SK-N-SH treated with all-trans-retinoic acid at 6 μM for 48 hours (cell line): ENCODE measurements at regions not wholly inside any gene's neighbourhood (a gene's known extent, or its start where the extent isn't known, plus 50 kb on each side); places are given as distances from the start of the nearest gene placed in this dataset.

Experiments used
- ATAC-seq: fragments of 200-7000 bp; cut with Tn5 transposase; 3 replicates; pipeline ENCODE4 v1.9.1; 2020; ENCODE audit warnings: mild to moderate bottlenecking, moderate library complexity
- ARNTL ChIP-seq: fragments of 450-650 bp; formaldehyde crosslinking; IDR thresholded peaks from 2 replicates; pipeline ENCODE4 v1.5.0; 2020; ENCODE audit warnings: low read depth, mild to moderate bottlenecking, moderate library complexity, borderline replicate concordance
- BACH2 ChIP-seq: fragments of 250-450 bp; sonication (Bioruptor Pico); IDR thresholded peaks from 2 replicates; pipeline ENCODE4 v1.9.0; 2021; ENCODE audit warnings: mild to moderate bottlenecking, borderline replicate concordance
- CSDC2 ChIP-seq: fragments of 250-450 bp; sonication (Bioruptor Pico); IDR thresholded peaks from 2 replicates; pipeline ENCODE4 v1.5.0; 2020; ENCODE audit warnings: mild to moderate bottlenecking, moderate library complexity
- ESRRG ChIP-seq: fragments of 250-450 bp; sonication (Bioruptor Pico); IDR thresholded peaks from 2 replicates; pipeline ENCODE4 v1.6.1; 2021; ENCODE audit warnings: mild to moderate bottlenecking
- GLIS3 ChIP-seq: fragments of 250-450 bp; sonication (Bioruptor Pico); IDR thresholded peaks from 2 replicates; pipeline ENCODE4 v1.5.0; 2020; ENCODE audit warnings: mild to moderate bottlenecking, moderate library complexity
- ISL1 ChIP-seq: fragments of 250-450 bp; sonication (Bioruptor Pico); IDR thresholded peaks from 2 replicates; pipeline ENCODE4 v2.1.2; 2022; ENCODE audit warnings: mild to moderate bottlenecking, moderate library complexity
- OSR1 ChIP-seq: fragments of 250-450 bp; sonication (Bioruptor Pico); IDR thresholded peaks from 2 replicates; pipeline ENCODE4 v1.8.0; 2022; ENCODE audit warnings: moderate library complexity, mild to moderate bottlenecking, inconsistent platforms
- PPARA ChIP-seq: fragments of 250-450 bp; sonication (Bioruptor Pico); IDR thresholded peaks from 2 replicates; pipeline ENCODE4 v1.5.0; 2020; ENCODE audit warnings: mild to moderate bottlenecking, borderline replicate concordance
- RARB ChIP-seq: fragments of 250-450 bp; sonication (Bioruptor Pico); IDR thresholded peaks from 2 replicates; pipeline ENCODE4 v1.8.0; 2021; ENCODE audit warnings: mild to moderate bottlenecking, moderate library complexity
- SNAI2 ChIP-seq: fragments of 250-450 bp; sonication (Bioruptor Pico); IDR thresholded peaks from 2 replicates; pipeline ENCODE4 v1.5.0; 2020; ENCODE audit warnings: mild to moderate bottlenecking, moderate library complexity
- TCF4 ChIP-seq: fragments of 250-450 bp; sonication (Bioruptor Pico); IDR thresholded peaks from 2 replicates; pipeline ENCODE4 v1.8.0; 2021; ENCODE audit warnings: mild to moderate bottlenecking, moderate library complexity, borderline replicate concordance
- TOX ChIP-seq: fragments of 250-450 bp; sonication (Bioruptor Pico); IDR thresholded peaks from 2 replicates; pipeline ENCODE4 v1.8.0; 2021; ENCODE audit warnings: mild to moderate bottlenecking, moderate library complexity, borderline replicate concordance
- ZFP3 ChIP-seq: fragments of 250-450 bp; sonication (Bioruptor Pico); IDR thresholded peaks from 2 replicates; pipeline ENCODE4 v1.5.0; 2020; ENCODE audit warnings: mild to moderate bottlenecking, moderate library complexity
- ZNF565 ChIP-seq: fragments of 450-650 bp; formaldehyde crosslinking; conservative IDR thresholded peaks from 2 replicates; pipeline ENCODE4 v1.5.0; 2020; ENCODE audit warnings: low read depth, mild to moderate bottlenecking, moderate library complexity
- ZNF70 ChIP-seq: fragments of 450-650 bp; formaldehyde crosslinking; IDR thresholded peaks from 2 replicates; pipeline ENCODE4 v1.5.0; 2020; ENCODE audit warnings: mild to moderate bottlenecking, moderate library complexity
- ZNF8 ChIP-seq: fragments of 450-650 bp; formaldehyde crosslinking; IDR thresholded peaks from 2 replicates; pipeline ENCODE4 v1.5.0; 2020; ENCODE audit warnings: mild to moderate bottlenecking, moderate library complexity
- TF ChIP-seq, protein P1 (sequence below): fragments of 250-450 bp; sonication (Bioruptor Pico); IDR thresholded peaks from 2 replicates; pipeline ENCODE4 v1.5.1; 2021; ENCODE audit warnings: mild to moderate bottlenecking, moderate library complexity
- TF ChIP-seq, protein P2 (sequence below): fragments of 250-450 bp; sonication (Bioruptor Pico); IDR thresholded peaks from 2 replicates; pipeline ENCODE4 v1.8.0; 2020; ENCODE audit warnings: mild to moderate bottlenecking, moderate library complexity, borderline replicate concordance
- TF ChIP-seq, protein P3 (sequence below): fragments of 250-450 bp; sonication (Bioruptor Pico); IDR thresholded peaks from 2 replicates; pipeline ENCODE4 v1.5.1; 2020; ENCODE audit warnings: low read depth, mild to moderate bottlenecking, moderate library complexity
- TF ChIP-seq, protein P4 (sequence below): fragments of 250-450 bp; sonication (Bioruptor Pico); IDR thresholded peaks from 2 replicates; pipeline ENCODE4 v1.8.0; 2021; ENCODE audit warnings: low read depth, mild to moderate bottlenecking, moderate library complexity, borderline replicate concordance

DNA sequence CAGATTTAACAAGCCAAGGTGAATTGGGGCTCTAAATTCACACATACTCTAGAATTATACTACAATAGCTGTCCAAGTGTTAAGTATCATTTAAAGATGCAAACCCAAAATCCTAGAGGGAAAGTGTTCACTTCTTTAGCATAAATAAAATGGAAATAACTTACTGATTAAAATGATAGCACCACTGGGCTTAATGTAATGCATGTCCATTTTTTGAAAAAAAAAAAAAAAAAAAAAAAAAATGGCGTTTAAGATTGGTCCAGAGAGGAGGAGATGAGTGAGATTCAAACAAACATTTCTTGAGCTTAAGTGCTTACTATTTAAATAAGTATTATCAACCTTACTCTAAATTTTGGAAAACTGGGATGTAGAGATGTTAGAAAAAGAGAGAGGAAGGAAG is 251.5 kb upstream of the CWC22 start:
- TF ChIP-seq CSDC2 (CRISPR knock-in tag), result no peak
- no peak for TF ChIP-seq ARNTL (CRISPR knock-in tag)
- TF ChIP-seq, protein P1, sequence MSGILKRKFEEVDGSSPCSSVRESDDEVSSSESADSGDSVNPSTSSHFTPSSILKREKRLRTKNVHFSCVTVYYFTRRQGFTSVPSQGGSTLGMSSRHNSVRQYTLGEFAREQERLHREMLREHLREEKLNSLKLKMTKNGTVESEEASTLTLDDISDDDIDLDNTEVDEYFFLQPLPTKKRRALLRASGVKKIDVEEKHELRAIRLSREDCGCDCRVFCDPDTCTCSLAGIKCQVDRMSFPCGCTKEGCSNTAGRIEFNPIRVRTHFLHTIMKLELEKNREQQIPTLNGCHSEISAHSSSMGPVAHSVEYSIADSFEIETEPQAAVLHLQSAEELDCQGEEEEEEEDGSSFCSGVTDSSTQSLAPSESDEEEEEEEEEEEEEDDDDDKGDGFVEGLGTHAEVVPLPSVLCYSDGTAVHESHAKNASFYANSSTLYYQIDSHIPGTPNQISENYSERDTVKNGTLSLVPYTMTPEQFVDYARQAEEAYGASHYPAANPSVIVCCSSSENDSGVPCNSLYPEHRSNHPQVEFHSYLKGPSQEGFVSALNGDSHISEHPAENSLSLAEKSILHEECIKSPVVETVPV (CRISPR knock-in tag), result no peak
- TF ChIP-seq ZFP3 (CRISPR knock-in tag), result no peak
- TF ChIP-seq TCF4, result no peak
- TF ChIP-seq, protein P2, sequence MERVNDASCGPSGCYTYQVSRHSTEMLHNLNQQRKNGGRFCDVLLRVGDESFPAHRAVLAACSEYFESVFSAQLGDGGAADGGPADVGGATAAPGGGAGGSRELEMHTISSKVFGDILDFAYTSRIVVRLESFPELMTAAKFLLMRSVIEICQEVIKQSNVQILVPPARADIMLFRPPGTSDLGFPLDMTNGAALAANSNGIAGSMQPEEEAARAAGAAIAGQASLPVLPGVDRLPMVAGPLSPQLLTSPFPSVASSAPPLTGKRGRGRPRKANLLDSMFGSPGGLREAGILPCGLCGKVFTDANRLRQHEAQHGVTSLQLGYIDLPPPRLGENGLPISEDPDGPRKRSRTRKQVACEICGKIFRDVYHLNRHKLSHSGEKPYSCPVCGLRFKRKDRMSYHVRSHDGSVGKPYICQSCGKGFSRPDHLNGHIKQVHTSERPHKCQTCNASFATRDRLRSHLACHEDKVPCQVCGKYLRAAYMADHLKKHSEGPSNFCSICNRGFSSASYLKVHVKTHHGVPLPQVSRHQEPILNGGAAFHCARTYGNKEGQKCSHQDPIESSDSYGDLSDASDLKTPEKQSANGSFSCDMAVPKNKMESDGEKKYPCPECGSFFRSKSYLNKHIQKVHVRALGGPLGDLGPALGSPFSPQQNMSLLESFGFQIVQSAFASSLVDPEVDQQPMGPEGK (CRISPR knock-in tag), result no peak
- TF ChIP-seq, protein P3, sequence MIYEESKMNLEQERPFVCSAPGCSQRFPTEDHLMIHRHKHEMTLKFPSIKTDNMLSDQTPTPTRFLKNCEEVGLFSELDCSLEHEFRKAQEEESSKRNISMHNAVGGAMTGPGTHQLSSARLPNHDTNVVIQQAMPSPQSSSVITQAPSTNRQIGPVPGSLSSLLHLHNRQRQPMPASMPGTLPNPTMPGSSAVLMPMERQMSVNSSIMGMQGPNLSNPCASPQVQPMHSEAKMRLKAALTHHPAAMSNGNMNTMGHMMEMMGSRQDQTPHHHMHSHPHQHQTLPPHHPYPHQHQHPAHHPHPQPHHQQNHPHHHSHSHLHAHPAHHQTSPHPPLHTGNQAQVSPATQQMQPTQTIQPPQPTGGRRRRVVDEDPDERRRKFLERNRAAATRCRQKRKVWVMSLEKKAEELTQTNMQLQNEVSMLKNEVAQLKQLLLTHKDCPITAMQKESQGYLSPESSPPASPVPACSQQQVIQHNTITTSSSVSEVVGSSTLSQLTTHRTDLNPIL (CRISPR knock-in tag), result no peak
- TF ChIP-seq SNAI2, result no peak
- no peak for TF ChIP-seq ZNF565 (CRISPR knock-in tag)
- no peak for TF ChIP-seq BACH2 (CRISPR knock-in tag)
- ATAC-seq, result no peak

DNA sequence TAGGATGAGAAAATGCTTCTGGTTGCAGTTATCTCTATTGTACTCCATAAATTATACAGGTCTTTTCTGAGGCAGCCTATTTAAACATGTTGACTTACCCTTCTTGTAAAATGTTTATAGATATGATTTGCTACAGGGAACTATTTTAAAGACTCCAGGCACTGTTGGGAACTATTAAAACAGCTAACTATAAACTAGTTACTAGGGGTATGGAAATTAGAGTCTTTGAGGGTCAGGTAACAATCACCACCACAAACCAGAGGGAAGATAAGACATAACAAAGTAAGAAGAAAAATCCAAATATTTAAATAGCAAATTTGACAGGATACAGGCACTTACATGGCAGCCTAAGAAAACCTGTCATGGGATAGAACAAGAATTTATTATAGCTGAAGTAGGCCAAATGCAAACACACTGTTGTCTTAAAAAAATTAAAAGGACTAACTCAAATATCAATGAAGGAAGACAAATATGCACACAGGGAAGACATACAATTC is 251.0 kb upstream of the CWC22 start:
- TF ChIP-seq ZNF8 (CRISPR knock-in tag) (no peak), TOX (CRISPR knock-in tag) (no peak), PPARA (no peak), ISL1 (no peak), ARNTL (CRISPR knock-in tag) (no peak), ESRRG (CRISPR knock-in tag) (no peak), ZNF70 (CRISPR knock-in tag) (no peak)
- TF ChIP-seq, protein P2 (CRISPR knock-in tag), result no peak
- TF ChIP-seq, protein P4, sequence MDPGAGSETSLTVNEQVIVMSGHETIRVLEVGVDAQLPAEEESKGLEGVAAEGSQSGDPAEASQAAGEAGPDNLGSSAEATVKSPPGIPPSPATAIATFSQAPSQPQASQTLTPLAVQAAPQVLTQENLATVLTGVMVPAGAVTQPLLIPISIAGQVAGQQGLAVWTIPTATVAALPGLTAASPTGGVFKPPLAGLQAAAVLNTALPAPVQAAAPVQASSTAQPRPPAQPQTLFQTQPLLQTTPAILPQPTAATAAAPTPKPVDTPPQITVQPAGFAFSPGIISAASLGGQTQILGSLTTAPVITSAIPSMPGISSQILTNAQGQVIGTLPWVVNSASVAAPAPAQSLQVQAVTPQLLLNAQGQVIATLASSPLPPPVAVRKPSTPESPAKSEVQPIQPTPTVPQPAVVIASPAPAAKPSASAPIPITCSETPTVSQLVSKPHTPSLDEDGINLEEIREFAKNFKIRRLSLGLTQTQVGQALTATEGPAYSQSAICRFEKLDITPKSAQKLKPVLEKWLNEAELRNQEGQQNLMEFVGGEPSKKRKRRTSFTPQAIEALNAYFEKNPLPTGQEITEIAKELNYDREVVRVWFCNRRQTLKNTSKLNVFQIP (CRISPR knock-in tag), result no peak
- TF ChIP-seq, all 23 proteins: peak for 0

DNA sequence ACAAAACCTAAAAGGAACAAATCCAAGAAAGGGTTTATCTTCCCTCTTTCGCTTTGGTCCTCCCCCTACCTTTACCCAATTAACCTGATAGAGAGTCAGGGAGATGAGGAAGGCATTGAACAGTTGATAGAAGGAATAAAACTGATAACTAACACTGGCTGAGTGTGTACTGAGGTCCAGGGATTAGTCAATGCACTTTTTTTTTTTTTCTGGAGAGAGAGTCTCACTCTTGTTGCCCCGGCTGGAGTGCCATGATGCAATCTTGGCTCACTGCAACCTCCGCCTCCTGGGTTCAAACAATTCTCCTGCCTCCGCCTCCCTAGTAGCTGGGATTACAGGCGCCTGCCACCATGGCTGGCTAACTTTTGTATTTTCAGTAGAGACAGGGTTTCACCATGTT is 250.2 kb upstream of the CWC22 start:
- ATAC-seq, result no peak
- TF ChIP-seq, protein P3 (CRISPR knock-in tag), result no peak
- TF ChIP-seq ZNF565 (CRISPR knock-in tag) (no peak), RARB (CRISPR knock-in tag) (no peak), PPARA (no peak), ZNF8 (CRISPR knock-in tag) (no peak), TOX (CRISPR knock-in tag) (no peak), ZNF70 (CRISPR knock-in tag) (no peak), ISL1 (no peak), ESRRG (CRISPR knock-in tag) (no peak), OSR1 (CRISPR knock-in tag) (no peak), ARNTL (CRISPR knock-in tag) (no peak), BACH2 (CRISPR knock-in tag) (no peak), TCF4 (no peak), GLIS3 (CRISPR knock-in tag) (no peak), ZFP3 (CRISPR knock-in tag) (no peak)
- TF ChIP-seq, protein P4 (CRISPR knock-in tag), result no peak
- TF ChIP-seq, protein P2 (CRISPR knock-in tag), result no peak

More for the DNA sequence above, 251.0 kb upstream of the CWC22 start:
- ATAC-seq, result no peak
